Small intestine (tissue), 7 donors: ENCODE measurements at regions not wholly inside any gene's neighbourhood (a gene's known extent, or its start where the extent isn't known, plus 50 kb on each side); places are given as distances from the start of the nearest gene placed in this dataset.

Experiments
- DNase-seq, 2 donors: peaks; one replicate each; pipeline versions ENCODE4 v3.0.0 to v3.0.0-alpha.2; 2013
- FAIRE-seq: peaks from 2 replicates; lab custom pipeline; 2012; peaks lifted over from hg19 to GRCh38; lab: Jason Lieb, UNC
- H3K27ac ChIP-seq, 3 donors: one replicate each; pipeline ENCODE4 v1.5.1; 2013; ENCODE audit warnings: low read length in 2 of 3, mild to moderate bottlenecking in 2 of 3, control low read depth in 1 of 3, inconsistent platforms in 1 of 3, low read depth in 1 of 3, moderate library complexity in 1 of 3
- H3K27me3 ChIP-seq, 3 donors: one replicate each; pipeline ENCODE4 v1.6.1; 2013; ENCODE audit warnings: low read length in 3 of 3, inconsistent platforms in 1 of 3; ENCODE audit not compliant: control insufficient read depth in 3 of 3, insufficient read depth in 3 of 3
- H3K36me3 ChIP-seq, 3 donors: one replicate each; pipeline ENCODE4 v1.6.1; 2013; ENCODE audit warnings: low read length in 3 of 3, inconsistent platforms in 1 of 3, low read depth in 1 of 3, mild to moderate bottlenecking in 1 of 3, moderate library complexity in 1 of 3; ENCODE audit not compliant: control insufficient read depth in 3 of 3, insufficient read depth in 2 of 3
- H3K4me1 ChIP-seq, 3 donors: one replicate each; pipeline ENCODE4 v1.6.1; 2013; ENCODE audit warnings: low read length in 2 of 3, inconsistent platforms in 1 of 3, low read depth in 1 of 3, mild to moderate bottlenecking in 1 of 3, moderate library complexity in 1 of 3; ENCODE audit not compliant: control insufficient read depth in 3 of 3, insufficient read depth in 2 of 3
- H3K4me3 ChIP-seq, 3 donors: one replicate each; pipeline ENCODE4 v1.5.1; 2013; ENCODE audit warnings: low read length in 3 of 3, control low read depth in 1 of 3, inconsistent platforms in 1 of 3, low read depth in 1 of 3, mild to moderate bottlenecking in 1 of 3, moderate library complexity in 1 of 3
- H3K9me3 ChIP-seq, 2 donors: one replicate each; pipeline ENCODE4 v1.6.1; 2013; ENCODE audit warnings: low read depth in 1 of 2, low read length in 1 of 2; ENCODE audit not compliant: control insufficient read depth in 2 of 2, insufficient read depth in 1 of 2
- WGBS, 3 donors: extraction: QIAGEN DNeasy Blood & Tissue Kit; methylation state at CpG; one replicate each; pipeline ENCODE4 v1.1.7; 2013; 5-methylcytosine and 5-hydroxymethylcytosine counted together
- donor health status: healthy with polysubstance abuse.
- donor health status: control.
- donor health status: control.
- donor health status: Bipolar disorder and iron deficiency.
- donor health status: healthy.

- Histone ChIP-seq H3K36me3 (no peaks in the 10 kb centered on the region), H3K27ac (no peak overlapping the region), H3K4me3 (no peak overlapping the region), H3K4me1 (no peaks in the 10 kb centered on the region), H3K9me3 (no peaks in the 10 kb centered on the region), H3K27me3 (peaks cover 0 to 2% (median 1%) of the 10 kb centered on the region in 3 donors)
- no peak for FAIRE-seq
- DNase-seq, result no peak
- WGBS, 3 donors, result 70 to 89% (median 77%) methylated on average over 2 of the region's 2 CpGs
Observed at GRCh38 chr4:138954428-138954827, 61.2 kb upstream of the NOCT start.

GRCh38 chr4:138953961-138954371, 61.6 kb upstream of the NOCT start:
- 11 to 22% (median 18%) methylated on average over 2 of the region's 2 CpGs for WGBS, 3 donors
- FAIRE-seq, result no peak
- Histone ChIP-seq H3K36me3 (no peaks in the 10 kb centered on the region), H3K4me3 (no peak overlapping the region), H3K27me3 (peaks cover 0 to 2% (median 0%) of the 10 kb centered on the region in 3 donors), H3K9me3 (no peaks in the 10 kb centered on the region), H3K4me1 (no peaks in the 10 kb centered on the region), H3K27ac (no peak overlapping the region)
- DNase-seq, result no peak

DNA sequence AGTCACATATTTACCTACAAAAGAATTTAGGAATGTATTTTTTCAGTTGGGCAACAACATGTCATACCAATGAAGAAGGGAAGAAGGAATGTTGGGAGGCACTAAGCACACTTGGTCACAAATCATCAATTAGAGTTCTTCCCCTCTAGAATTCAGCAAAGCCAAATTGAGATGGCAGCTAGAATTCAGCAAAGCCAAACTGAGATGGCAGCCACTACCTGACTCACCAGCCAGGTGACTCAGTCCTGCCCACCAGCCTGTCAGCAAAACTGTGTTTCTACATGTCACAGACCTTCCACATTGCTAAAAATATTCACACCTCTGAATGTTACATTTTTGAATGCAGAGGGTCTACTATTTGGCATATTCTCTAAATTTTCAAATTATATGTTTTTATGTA, 63.2 kb upstream of the NOCT start:
- FAIRE-seq, result no peak
- DNase-seq, result no peak
- no peak overlapping the region for H3K4me3 ChIP-seq
- H3K9me3 ChIP-seq, result no peaks in the 10 kb centered on the region
- no peaks in the 10 kb centered on the region for H3K27me3 ChIP-seq
- H3K4me1 ChIP-seq, result no peaks in the 10 kb centered on the region
- H3K36me3 ChIP-seq, result no peaks in the 10 kb centered on the region
- H3K27ac ChIP-seq, result no peak overlapping the region

GRCh38 chr4:138951764-138952163, 63.8 kb upstream of the NOCT start:
- no peak for FAIRE-seq
- no peaks in the 10 kb centered on the region for H3K4me1 ChIP-seq
- WGBS, 3 donors, result 58 to 79% (median 72%) methylated on average over 1 of the region's 1 CpG
- H3K9me3 ChIP-seq, result no peaks in the 10 kb centered on the region
- no peak for DNase-seq
- H3K27me3 ChIP-seq, result no peaks in the 10 kb centered on the region
- no peak overlapping the region for H3K4me3 ChIP-seq
- H3K36me3 ChIP-seq, result no peaks in the 10 kb centered on the region
- no peak overlapping the region for H3K27ac ChIP-seq

- FAIRE-seq, result no peak
- H3K36me3 ChIP-seq, result no peaks in the 10 kb centered on the region
- no peaks in the 10 kb centered on the region for H3K27me3 ChIP-seq
- 65 to 94% (median 91%) methylated on average over 4 of the region's 4 CpGs for WGBS, 3 donors
- no peak for DNase-seq
- no peak overlapping the region for H3K27ac ChIP-seq
- no peak overlapping the region for H3K4me3 ChIP-seq
- no peaks in the 10 kb centered on the region for H3K9me3 ChIP-seq
- H3K4me1 ChIP-seq, result no peaks in the 10 kb centered on the region
Observed at GRCh38 chr4:138949866-138950265, 65.7 kb upstream of the NOCT start.

- no peaks in the 10 kb centered on the region for H3K4me1 ChIP-seq
- FAIRE-seq, result no peak
- no peaks in the 10 kb centered on the region for H3K36me3 ChIP-seq
- no peak for DNase-seq
- WGBS, 3 donors, result 77 to 89% (median 84%) methylated on average over 2 of the region's 2 CpGs
- no peaks in the 10 kb centered on the region for H3K27me3 ChIP-seq
- no peak overlapping the region for H3K27ac ChIP-seq
- no peak overlapping the region for H3K4me3 ChIP-seq
- no peaks in the 10 kb centered on the region for H3K9me3 ChIP-seq
Observed at GRCh38 chr4:138948918-138949317, 66.7 kb upstream of the NOCT start.

DNA sequence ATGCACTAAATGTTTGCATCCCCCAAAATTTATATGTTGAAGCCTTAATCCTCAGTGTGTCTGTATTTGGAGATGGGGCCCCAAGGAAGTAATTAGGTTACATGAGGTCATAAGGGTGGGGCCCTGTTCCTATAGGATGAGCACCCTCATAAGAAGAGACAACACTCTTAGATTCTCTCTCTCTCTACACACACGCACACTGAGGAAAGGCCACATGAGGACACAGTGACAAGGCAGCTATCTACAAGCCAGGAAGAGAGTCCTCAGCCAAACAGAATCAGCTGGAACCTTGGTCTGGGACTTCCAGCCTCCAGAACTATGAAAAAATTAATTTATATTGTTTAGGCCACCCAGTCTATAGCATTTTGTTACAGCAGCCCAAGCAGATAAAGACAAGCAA, 69.3 kb upstream of the NOCT start:
- WGBS, 3 donors, result 79 to 95% (median 94%) methylated on average over 1 of the region's 1 CpG
- H3K9me3 ChIP-seq, result no peaks in the 10 kb centered on the region
- H3K4me1 ChIP-seq, result no peaks in the 10 kb centered on the region
- H3K4me3 ChIP-seq, result no peak overlapping the region
- no peak for DNase-seq
- no peaks in the 10 kb centered on the region for H3K36me3 ChIP-seq
- no peak overlapping the region for H3K27ac ChIP-seq
- H3K27me3 ChIP-seq, result no peaks in the 10 kb centered on the region
- FAIRE-seq, result no peak

GRCh38 chr4:138945840-138946239, 69.7 kb upstream of the NOCT start:
- H3K36me3 ChIP-seq, result no peaks in the 10 kb centered on the region
- H3K4me3 ChIP-seq, result no peak overlapping the region
- WGBS, 3 donors, result 69 to 89% (median 81%) methylated on average over 1 of the region's 1 CpG
- DNase-seq (no peak), FAIRE-seq (no peak)
- no peak overlapping the region for H3K27ac ChIP-seq
- H3K4me1 ChIP-seq, result no peaks in the 10 kb centered on the region
- no peaks in the 10 kb centered on the region for H3K27me3 ChIP-seq
- H3K9me3 ChIP-seq, result no peaks in the 10 kb centered on the region

DNA sequence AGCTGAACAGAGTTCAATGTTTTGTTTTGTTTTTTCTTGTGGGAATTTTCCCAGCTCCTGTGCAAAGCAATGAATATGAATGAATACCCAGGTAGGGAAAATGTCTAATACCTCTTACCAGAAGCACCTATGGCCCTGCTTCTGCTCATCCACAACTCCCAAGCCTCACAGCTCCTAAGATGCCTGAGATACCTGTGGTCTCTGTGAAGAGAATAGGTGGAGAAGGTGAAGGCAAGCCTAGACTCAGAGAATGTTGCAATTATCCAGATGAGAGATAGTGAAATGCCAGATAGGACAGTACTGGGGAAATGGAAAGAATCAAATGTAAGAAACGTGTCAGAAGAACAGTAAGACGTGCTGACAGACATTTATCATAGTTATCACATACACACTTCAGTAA, 70.2 kb upstream of the NOCT start:
- Histone ChIP-seq H3K27me3 (no peaks in the 10 kb centered on the region), H3K27ac (no peak overlapping the region), H3K9me3 (no peaks in the 10 kb centered on the region), H3K36me3 (no peaks in the 10 kb centered on the region), H3K4me3 (no peak overlapping the region), H3K4me1 (no peaks in the 10 kb centered on the region)
- DNase-seq, result no peak
- WGBS, 3 donors, result 57 to 76% (median 63%) methylated on average over 2 of the region's 2 CpGs
- no peak for FAIRE-seq
